ENCODE measurements at regions not wholly inside any gene's neighbourhood (a gene's known extent, or its start where the extent isn't known, plus 50 kb on each side); places are given as distances from the start of the nearest gene placed in this dataset.

- no peak for DNase-seq
- Histone ChIP-seq H3K27me3 (no peaks in the 10 kb centered on the region), H3K4me3 (no peak overlapping the region), H3K36me3 (no peaks in the 10 kb centered on the region), H3K4me1 (peaks cover 18% of the 10 kb centered on the region), H3K27ac (no peak overlapping the region), H3K9me3 (no peaks in the 10 kb centered on the region)
- no peak for ATAC-seq
- intact Hi-C loops (cut with DNase I) = no loop called here
- TF ChIP-seq, protein P1, sequence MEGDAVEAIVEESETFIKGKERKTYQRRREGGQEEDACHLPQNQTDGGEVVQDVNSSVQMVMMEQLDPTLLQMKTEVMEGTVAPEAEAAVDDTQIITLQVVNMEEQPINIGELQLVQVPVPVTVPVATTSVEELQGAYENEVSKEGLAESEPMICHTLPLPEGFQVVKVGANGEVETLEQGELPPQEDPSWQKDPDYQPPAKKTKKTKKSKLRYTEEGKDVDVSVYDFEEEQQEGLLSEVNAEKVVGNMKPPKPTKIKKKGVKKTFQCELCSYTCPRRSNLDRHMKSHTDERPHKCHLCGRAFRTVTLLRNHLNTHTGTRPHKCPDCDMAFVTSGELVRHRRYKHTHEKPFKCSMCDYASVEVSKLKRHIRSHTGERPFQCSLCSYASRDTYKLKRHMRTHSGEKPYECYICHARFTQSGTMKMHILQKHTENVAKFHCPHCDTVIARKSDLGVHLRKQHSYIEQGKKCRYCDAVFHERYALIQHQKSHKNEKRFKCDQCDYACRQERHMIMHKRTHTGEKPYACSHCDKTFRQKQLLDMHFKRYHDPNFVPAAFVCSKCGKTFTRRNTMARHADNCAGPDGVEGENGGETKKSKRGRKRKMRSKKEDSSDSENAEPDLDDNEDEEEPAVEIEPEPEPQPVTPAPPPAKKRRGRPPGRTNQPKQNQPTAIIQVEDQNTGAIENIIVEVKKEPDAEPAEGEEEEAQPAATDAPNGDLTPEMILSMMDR (IDR thresholded peaks at IDR 0.05) = no peak
These were observed 62.7 kb upstream of the GGTA1 start for GRCh38 chr9:121562301-121562700.

DNA sequence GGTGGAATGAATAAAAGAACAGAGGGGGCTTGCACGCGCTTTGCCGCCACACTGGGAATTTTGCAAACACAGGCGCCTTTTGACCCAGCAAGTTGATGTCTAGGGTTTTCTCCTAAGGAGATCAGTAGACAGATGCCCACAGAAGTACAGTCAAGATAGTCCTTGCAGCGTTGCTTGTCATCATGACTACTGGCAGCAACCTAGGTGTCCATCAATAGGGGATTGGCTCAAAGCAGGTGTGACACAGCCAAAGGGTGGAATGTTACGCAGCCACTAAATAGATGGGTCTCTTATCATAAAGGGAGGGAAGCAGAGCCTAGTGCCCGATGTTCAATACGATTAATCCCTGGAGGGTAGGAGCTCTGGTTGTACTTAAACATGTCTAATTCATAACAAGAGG is 63.8 kb upstream of the GGTA1 start:
- intact Hi-C loops (cut with DNase I) = no loop called here
- Histone ChIP-seq H3K4me3 (no peak overlapping the region), H3K9me3 (no peaks in the 10 kb centered on the region), H3K27ac (no peak overlapping the region), H3K36me3 (no peaks in the 10 kb centered on the region), H3K27me3 (no peaks in the 10 kb centered on the region), H3K4me1 (peaks cover 18% of the 10 kb centered on the region)
- ATAC-seq = no peak
- TF ChIP-seq, protein P1 (IDR thresholded peaks at IDR 0.05) = no peak
- no peak for DNase-seq

GRCh38 chr9:121563881-121564460 is 64.3 kb upstream of the GGTA1 start:
- TF ChIP-seq, protein P1 (IDR thresholded peaks at IDR 0.05) = no peak
- no peaks in the 10 kb centered on the region for H3K36me3 ChIP-seq
- no peak overlapping the region for H3K4me3 ChIP-seq
- no peak overlapping the region for H3K27ac ChIP-seq
- no peaks in the 10 kb centered on the region for H3K27me3 ChIP-seq
- intact Hi-C loops (cut with DNase I) = no loop called here
- peaks cover 18% of the 10 kb centered on the region for H3K4me1 ChIP-seq
- ATAC-seq (no peak), DNase-seq (no peak)
- no peaks in the 10 kb centered on the region for H3K9me3 ChIP-seq

GRCh38 chr9:121564504-121565260 is 65.0 kb upstream of the GGTA1 start:
- TF ChIP-seq, protein P1 (IDR thresholded peaks at IDR 0.05) = no peak
- no peak for ATAC-seq
- H3K36me3 ChIP-seq = no peaks in the 10 kb centered on the region
- no peak overlapping the region for H3K27ac ChIP-seq
- intact Hi-C loops (cut with DNase I) = no loop called here
- no peaks in the 10 kb centered on the region for H3K9me3 ChIP-seq
- H3K27me3 ChIP-seq = no peaks in the 10 kb centered on the region
- H3K4me1 ChIP-seq = peaks cover 23% of the 10 kb centered on the region
- H3K4me3 ChIP-seq = no peak overlapping the region
- no peak for DNase-seq

DNA sequence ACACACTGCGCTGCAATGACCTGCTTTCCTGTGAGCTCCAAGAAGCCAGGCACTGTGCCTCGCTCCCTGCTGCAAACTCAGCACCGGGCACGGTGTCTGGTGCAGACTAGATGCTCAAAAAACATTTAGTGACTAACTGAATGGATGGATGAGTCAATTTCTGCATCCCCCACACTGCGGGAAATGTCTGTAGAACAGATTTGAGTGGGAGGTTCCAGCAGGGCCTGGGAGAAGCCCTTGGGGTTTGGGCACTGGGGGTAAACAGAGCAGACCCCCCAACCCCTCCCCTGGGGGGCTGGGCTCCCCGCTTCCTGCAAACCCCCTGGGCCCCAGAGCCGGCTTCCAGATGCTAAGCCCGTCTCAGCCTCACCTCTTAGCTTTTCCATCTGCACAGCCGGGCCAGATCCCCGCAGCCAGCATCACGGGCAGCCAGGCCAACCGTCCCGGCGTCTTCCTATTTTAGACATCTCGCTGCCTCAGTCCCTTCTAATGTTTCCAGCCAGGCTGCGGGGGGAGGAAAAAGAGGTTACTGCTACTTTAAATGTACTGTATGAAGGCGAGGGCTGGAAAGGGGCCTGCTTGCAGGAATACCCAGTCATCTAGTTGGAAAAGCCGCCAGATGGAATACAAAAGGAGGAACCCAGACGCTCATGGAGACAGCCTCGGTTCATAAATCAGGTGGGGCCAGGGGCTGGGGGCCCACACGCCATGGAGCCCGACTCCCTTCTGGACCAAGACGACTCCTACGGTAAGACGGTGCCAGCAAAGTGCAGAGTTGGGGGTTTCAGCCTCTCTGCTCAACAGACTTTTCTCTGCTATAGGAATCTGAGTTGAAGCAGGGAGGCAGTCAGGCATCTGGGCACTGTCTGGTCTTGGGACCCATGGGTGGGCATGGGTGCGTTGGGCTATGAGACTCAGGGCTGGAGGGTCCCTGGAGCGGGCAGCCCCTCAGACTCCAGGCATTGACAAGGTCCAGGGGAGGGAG is 67.1 kb upstream of the GGTA1 start:
- Histone ChIP-seq H3K9me3 (no peaks in the 10 kb centered on the region), H3K27me3 (no peaks in the 10 kb centered on the region), H3K4me3 (peak overlapping the region; percentile 19), H3K27ac (no peak overlapping the region), H3K4me1 (peaks cover 23% of the 10 kb centered on the region), H3K36me3 (no peaks in the 10 kb centered on the region)
- ATAC-seq = no peak
- TF ChIP-seq, protein P1 (IDR thresholded peaks at IDR 0.05) = no peak
- no peak for DNase-seq
- intact Hi-C loops (cut with DNase I) = no loop called here
